GM10266 (cell line): ENCODE measurements at regions not wholly inside any gene's neighbourhood (a gene's known extent, or its start where the extent isn't known, plus 50 kb on each side); places are given as distances from the start of the nearest gene placed in this dataset.
"Not testable (repeated sequence)": the region's sequence is repeated elsewhere in the genome, so short reads cannot be mapped to it uniquely, and the experiment has no call there.

Experiments used
- DNase-seq: peaks from one replicate; pipeline ENCODE4 v3.0.0; 2012; ENCODE audit errors: extremely low spot score
- CTCF ChIP-seq: IDR thresholded peaks from 2 replicates; pipeline ENCODE4 v1.5.1; 2012; ENCODE audit warnings: mild to moderate bottlenecking, low read depth; ENCODE audit not compliant: control insufficient read depth, insufficient read depth; ENCODE audit errors: missing control alignments

DNA sequence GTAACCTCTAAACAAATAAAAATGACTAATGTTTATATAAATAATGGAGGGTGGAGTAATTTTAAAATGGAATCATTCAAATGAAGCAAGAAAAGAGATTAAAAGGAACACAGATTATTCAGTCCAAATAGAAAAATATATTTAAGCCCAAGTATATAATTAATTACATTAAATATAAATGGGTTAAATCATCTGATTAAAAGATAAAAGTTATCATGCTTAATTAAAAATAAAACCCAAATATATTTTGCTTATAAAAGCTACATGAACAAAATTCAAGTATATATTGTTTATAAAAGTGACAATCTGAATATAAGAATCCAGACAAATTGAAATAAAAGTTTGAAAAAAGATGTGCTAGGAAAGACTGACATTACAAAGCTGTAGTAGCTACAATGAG lies 63.9 kb upstream of the ACTRT2 start:
- no peak for DNase-seq
- TF ChIP-seq CTCF = no peak

DNA sequence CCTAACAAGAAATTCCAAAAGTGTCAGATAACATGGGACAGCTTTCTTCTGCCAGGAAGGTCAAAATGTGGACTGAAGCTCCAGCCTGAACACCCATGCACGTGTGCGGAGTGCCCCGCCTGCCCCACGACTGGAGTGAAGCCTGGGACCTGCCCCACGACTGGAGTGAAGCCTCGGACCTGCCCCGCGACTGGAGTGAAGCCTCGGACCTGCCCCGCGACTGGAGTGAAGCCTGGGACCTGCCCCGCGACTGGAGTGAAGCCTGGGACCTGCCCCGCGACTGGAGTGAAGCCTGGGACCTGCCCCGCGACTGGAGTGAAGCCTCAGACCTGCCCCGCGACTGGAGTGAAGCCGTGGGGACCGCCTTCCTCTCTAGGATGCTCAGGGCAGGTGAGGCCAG lies 61.4 kb upstream of the ACTRT2 start:
- not testable (repeated sequence) for DNase-seq

DNA sequence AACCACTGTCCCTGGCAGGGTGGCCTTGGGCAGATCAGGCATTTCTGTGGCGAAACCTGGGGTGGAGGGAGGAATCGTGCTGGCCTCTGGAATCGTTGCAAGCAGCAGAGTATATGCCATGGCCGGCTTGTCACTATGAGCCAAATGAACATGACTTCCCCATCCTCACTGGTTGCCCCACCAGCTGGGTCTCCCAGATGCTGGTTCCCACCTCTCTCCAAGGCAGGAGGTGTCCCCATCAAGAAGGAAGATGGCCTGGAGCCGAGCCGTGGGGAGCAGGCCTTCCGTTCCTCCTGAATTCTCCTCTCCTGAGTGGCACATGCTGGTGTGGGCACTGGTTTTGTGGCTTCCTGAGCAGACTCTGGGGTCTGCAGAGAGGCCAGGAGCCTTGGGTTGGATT lies 60.2 kb upstream of the ACTRT2 start:
- DNase-seq = no peak
- TF ChIP-seq CTCF = no peak

DNA sequence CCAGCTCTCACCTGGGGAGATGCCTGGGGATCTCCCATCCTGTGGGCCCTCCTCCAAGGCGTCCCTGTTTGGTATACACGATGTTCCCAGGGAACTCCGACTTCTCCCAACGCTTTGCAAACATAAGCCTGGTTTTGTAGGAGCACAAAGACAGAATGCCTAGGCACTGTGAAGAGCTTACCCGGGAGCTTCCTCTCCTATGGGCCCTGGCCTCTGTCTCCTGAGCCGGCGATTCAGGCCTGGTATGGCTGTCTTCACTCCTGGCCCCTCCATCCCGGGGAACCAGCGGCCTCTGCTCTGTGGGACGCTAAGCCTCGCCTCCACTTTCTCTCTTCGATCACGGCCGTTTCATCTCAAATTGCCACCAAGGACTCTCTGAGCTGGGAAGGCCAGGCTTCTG lies 59.6 kb upstream of the ACTRT2 start:
- no peak for TF ChIP-seq CTCF
- no peak for DNase-seq

DNA sequence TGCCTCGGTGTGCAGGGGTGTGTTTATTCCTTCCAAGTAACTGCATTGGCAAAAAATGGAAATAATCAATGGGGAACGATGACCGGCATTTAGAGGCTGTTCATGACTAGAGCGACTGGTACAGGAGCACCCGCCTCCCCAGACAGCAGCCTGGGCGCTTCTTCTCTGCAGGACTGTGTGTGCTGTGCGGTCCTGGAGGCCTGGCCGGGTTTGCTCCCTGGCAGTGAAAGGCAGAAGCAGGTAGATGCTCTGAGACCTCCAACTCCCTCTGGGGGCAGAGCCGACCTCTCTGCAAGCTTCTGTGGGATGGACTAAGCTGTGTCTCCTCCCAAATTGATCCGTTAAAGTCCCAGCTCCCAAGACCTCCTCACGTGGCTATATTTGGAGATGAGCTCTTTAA lies 59.2 kb upstream of the ACTRT2 start:
- no peak for DNase-seq
- TF ChIP-seq CTCF = no peak

DNA sequence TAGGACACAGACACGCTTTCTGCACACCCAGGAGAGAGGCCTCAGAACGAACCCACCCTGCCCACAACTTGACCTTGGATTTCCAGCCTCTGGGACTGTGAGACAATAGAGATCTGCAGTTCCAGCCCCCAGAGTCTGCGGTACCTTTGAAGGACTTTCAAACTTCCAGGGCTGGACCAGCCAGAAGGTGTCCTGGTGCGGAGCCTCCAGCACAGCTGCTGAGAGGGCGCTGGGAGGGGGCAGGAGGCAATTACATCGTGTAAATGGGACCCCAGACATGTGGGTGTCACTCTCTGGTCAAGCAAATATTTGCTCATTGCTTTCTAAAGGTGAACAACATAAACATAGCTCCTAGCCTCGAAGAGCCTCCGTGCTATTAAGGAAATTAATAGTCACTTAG lies 58.7 kb upstream of the ACTRT2 start:
- DNase-seq = no peak
- no peak for TF ChIP-seq CTCF

DNA sequence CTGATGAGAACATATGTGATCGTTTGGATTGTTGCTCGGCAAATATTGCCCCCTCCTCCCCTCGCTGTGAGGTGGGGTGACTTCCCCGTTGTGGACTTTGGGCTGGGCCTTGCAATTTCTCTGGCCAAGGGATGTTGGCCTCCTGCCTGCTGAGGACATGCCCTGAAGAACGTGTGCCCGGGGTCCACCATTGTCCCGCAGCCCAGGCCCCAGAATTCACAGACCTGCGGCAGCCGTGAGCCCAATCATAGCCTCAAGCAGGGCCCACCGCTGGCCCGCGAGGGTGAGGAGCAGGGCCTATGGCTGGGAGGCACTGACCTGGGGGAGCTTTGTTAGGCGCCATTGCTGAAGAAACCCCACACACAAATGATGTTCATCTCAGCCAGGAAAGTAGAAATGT lies 58.3 kb upstream of the ACTRT2 start:
- TF ChIP-seq CTCF = no peak
- DNase-seq = no peak

GRCh38 chr1:2965676-2966075 lies 55.6 kb upstream of the ACTRT2 start:
- no peak for TF ChIP-seq CTCF
- DNase-seq = no peak
